ENCODE measurements at regions not wholly inside any gene's neighbourhood (a gene's known extent, or its start where the extent isn't known, plus 50 kb on each side); places are given as distances from the start of the nearest gene placed in this dataset.

GRCh38 chr1:98398649-98399048 lies 262.9 kb upstream of the SNX7 start:
- no peak for TF ChIP-seq POLR2A (IDR thresholded peaks at IDR 0.05)
- TF ChIP-seq CTCF (IDR thresholded peaks at IDR 0.05): no peak
